HEK293 (cell line): ENCODE measurements at regions not wholly inside any gene's neighbourhood (a gene's known extent, or its start where the extent isn't known, plus 50 kb on each side); places are given as distances from the start of the nearest gene placed in this dataset.

ENCODE experiments used
- CTCF ChIA-PET: fragments of 350-600 bp; formaldehyde crosslinking; extraction: SDS; loops from one replicate; lab custom pipeline; 2021; ENCODE audit warnings: antibody characterized with exemption; lab: Yijun Ruan, JAX
- POLR2A ChIA-PET: fragments of 300-600 bp; formaldehyde crosslinking; extraction: SDS; loops from one replicate; lab custom pipeline; 2020; ENCODE audit warnings: antibody characterized with exemption, inconsistent platforms; lab: Yijun Ruan, JAX
- H3K27ac ChIP-seq: fragments of 200-500 bp; sonication (Bioruptor generic); 2 replicates; pipeline ENCODE4 v1.5.1; 2014; ENCODE audit warnings: low read depth, low read length, control low read depth, inconsistent platforms; ENCODE audit errors: extremely low read depth
- H3K36me3 ChIP-seq, 2 experiments: fragments of 200-500 bp in 1 of 2; sonication (Bioruptor generic) in 1 of 2; 1 replicate in 1 of 2; 2 replicates in 1 of 2; pipeline ENCODE4 v1.5.1; 2014 to 2017; ENCODE audit warnings: inconsistent platforms in 2 of 2, low read length in 2 of 2; ENCODE audit not compliant: control insufficient read depth in 2 of 2, insufficient read depth in 1 of 2
- H3K4me1 ChIP-seq: fragments of 200-500 bp; sonication (Bioruptor generic); 2 replicates; pipeline ENCODE4 v1.5.1; 2014; ENCODE audit warnings: mild to moderate bottlenecking, low read length, inconsistent platforms; ENCODE audit not compliant: control insufficient read depth, insufficient read depth
- H3K4me3 ChIP-seq: 2 replicates; pipeline ENCODE4 v1.5.1; 2011; ENCODE audit warnings: low read depth, mild to moderate bottlenecking, control low read depth, low read length, moderate library complexity
- H3K9me3 ChIP-seq: fragments of 200-500 bp; sonication (Bioruptor generic); 2 replicates; pipeline ENCODE4 v1.5.1; 2014; ENCODE audit warnings: low read depth, low read length, inconsistent platforms; ENCODE audit not compliant: control insufficient read depth, insufficient read depth
- KLF9 ChIP-seq: fragments of 450-650 bp; formaldehyde crosslinking; IDR thresholded peaks from 2 replicates; pipeline ENCODE4 v1.5.1; 2016; ENCODE audit warnings: missing biosample characterization, missing genetic modification characterization, low read depth
- PRDM1 ChIP-seq: fragments of 450-650 bp; formaldehyde crosslinking; IDR thresholded peaks from 2 replicates; pipeline ENCODE4; 2016; ENCODE audit warnings: missing biosample characterization, missing genetic modification characterization
- ZBTB21 ChIP-seq: fragments of 450-650 bp; formaldehyde crosslinking; IDR thresholded peaks from 2 replicates; pipeline ENCODE4 v1.5.1; 2017; ENCODE audit warnings: missing biosample characterization, missing genetic modification characterization
- ZEB2 ChIP-seq: fragments of 450-650 bp; formaldehyde crosslinking; IDR thresholded peaks from 2 replicates; pipeline ENCODE4 v1.5.1; 2016; ENCODE audit warnings: missing biosample characterization, missing genetic modification characterization
- ZFP3 ChIP-seq: fragments of 450-650 bp; formaldehyde crosslinking; IDR thresholded peaks from 2 replicates; pipeline ENCODE4 v1.5.1; 2016; ENCODE audit warnings: low read depth, missing biosample characterization, missing genetic modification characterization
- ZFP41 ChIP-seq: fragments of 450-650 bp; formaldehyde crosslinking; IDR thresholded peaks from 2 replicates; pipeline ENCODE4 v1.5.1; 2016; ENCODE audit warnings: missing biosample characterization, missing genetic modification characterization, borderline replicate concordance
- ZIC2 ChIP-seq: fragments of 450-650 bp; formaldehyde crosslinking; IDR thresholded peaks from 2 replicates; pipeline ENCODE4 v1.5.1; 2016; ENCODE audit warnings: missing biosample characterization, missing genetic modification characterization
- ZNF121 ChIP-seq: fragments of 450-650 bp; formaldehyde crosslinking; IDR thresholded peaks from 2 replicates; pipeline ENCODE4 v1.5.1; 2016; ENCODE audit warnings: missing biosample characterization, missing genetic modification characterization
- ZNF155 ChIP-seq: fragments of 450-650 bp; formaldehyde crosslinking; IDR thresholded peaks from 2 replicates; pipeline ENCODE4 v1.5.1; 2016; ENCODE audit warnings: missing biosample characterization, missing genetic modification characterization
- ZNF23 ChIP-seq: fragments of 450-650 bp; formaldehyde crosslinking; IDR thresholded peaks from 2 replicates; pipeline ENCODE4 v1.5.1; 2016; ENCODE audit warnings: missing biosample characterization, missing genetic modification characterization, borderline replicate concordance
- ZNF302 ChIP-seq: fragments of 450-650 bp; formaldehyde crosslinking; IDR thresholded peaks from 2 replicates; pipeline ENCODE4 v1.5.1; 2016; ENCODE audit warnings: missing biosample characterization, missing genetic modification characterization, low read depth
- ZNF792 ChIP-seq: fragments of 450-650 bp; formaldehyde crosslinking; IDR thresholded peaks from 2 replicates; pipeline ENCODE4 v1.5.1; 2016; ENCODE audit warnings: missing biosample characterization, missing genetic modification characterization
- TF ChIP-seq, protein P1 (sequence below): fragments of 450-650 bp; formaldehyde crosslinking; IDR thresholded peaks from 2 replicates; pipeline ENCODE4 v1.5.1; 2016; ENCODE audit warnings: missing biosample characterization, missing genetic modification characterization
- TF ChIP-seq, protein P2 (sequence below): fragments of 450-650 bp; formaldehyde crosslinking; IDR thresholded peaks from 2 replicates; pipeline ENCODE4 v1.5.1; 2016; ENCODE audit warnings: missing biosample characterization, missing genetic modification characterization
- TF ChIP-seq, protein P3 (sequence below): fragments of 450-650 bp; formaldehyde crosslinking; IDR thresholded peaks from 2 replicates; pipeline ENCODE4 v1.5.1; 2016; ENCODE audit warnings: missing biosample characterization, missing genetic modification characterization
- TF ChIP-seq, protein P4 (sequence below): fragments of 450-650 bp; formaldehyde crosslinking; IDR thresholded peaks from 2 replicates; pipeline ENCODE4 v1.5.1; 2016; ENCODE audit warnings: missing biosample characterization, missing genetic modification characterization
- TF ChIP-seq, protein P5 (sequence below): sonication (generic); formaldehyde crosslinking; IDR thresholded peaks from 2 replicates; pipeline ENCODE4 v1.8.1; 2022; ENCODE audit warnings: mild to moderate bottlenecking, moderate library complexity, missing genetic modification reagents
- TF ChIP-seq, protein P6 (sequence below): fragments of 450-650 bp; formaldehyde crosslinking; IDR thresholded peaks from 2 replicates; pipeline ENCODE4 v1.5.1; 2016; ENCODE audit warnings: missing biosample characterization, missing genetic modification characterization

DNA sequence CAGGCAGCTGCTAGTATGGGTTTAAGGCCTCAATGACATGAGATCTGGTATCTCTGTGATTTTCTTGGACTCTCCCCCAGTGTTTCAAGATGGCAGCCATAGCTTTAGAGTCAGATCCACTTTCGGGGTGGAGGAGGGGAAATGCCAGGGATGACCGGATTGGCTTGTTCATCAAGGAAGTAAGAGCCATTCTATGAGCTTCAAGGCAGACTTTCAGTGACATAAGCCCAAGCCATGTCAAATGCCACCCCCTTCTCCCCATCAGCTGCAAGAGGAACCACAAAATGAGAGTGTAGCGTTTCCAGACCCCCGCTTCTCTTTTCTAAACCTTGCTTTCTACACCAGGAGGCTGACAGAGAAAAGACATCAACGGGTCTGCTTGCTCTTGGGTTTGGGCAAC lies 271.8 kb downstream of the PSAT1 start:
- H3K36me3 ChIP-seq, result no peaks in the 10 kb centered on the region
- POLR2A ChIA-PET, result no interaction called here
- H3K4me3 ChIP-seq, result no peak overlapping the region
- TF ChIP-seq, protein P1, sequence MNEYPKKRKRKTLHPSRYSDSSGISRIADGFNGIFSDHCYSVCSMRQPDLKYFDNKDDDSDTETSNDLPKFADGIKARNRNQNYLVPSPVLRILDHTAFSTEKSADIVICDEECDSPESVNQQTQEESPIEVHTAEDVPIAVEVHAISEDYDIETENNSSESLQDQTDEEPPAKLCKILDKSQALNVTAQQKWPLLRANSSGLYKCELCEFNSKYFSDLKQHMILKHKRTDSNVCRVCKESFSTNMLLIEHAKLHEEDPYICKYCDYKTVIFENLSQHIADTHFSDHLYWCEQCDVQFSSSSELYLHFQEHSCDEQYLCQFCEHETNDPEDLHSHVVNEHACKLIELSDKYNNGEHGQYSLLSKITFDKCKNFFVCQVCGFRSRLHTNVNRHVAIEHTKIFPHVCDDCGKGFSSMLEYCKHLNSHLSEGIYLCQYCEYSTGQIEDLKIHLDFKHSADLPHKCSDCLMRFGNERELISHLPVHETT, result no peak
- TF ChIP-seq ZNF23 (tag by site-specific recombination) (no peak), ZNF121 (tag by site-specific recombination) (no peak), ZNF792 (tag by site-specific recombination) (no peak), PRDM1 (tag by site-specific recombination) (no peak), ZNF302 (tag by site-specific recombination) (no peak), KLF9 (no peak), ZIC2 (tag by site-specific recombination) (no peak), ZBTB21 (tag by site-specific recombination) (no peak), ZFP41 (tag by site-specific recombination) (no peak), ZFP3 (tag by site-specific recombination) (no peak), ZEB2 (tag by site-specific recombination) (no peak), ZNF155 (tag by site-specific recombination) (no peak)
- TF ChIP-seq, protein P2, sequence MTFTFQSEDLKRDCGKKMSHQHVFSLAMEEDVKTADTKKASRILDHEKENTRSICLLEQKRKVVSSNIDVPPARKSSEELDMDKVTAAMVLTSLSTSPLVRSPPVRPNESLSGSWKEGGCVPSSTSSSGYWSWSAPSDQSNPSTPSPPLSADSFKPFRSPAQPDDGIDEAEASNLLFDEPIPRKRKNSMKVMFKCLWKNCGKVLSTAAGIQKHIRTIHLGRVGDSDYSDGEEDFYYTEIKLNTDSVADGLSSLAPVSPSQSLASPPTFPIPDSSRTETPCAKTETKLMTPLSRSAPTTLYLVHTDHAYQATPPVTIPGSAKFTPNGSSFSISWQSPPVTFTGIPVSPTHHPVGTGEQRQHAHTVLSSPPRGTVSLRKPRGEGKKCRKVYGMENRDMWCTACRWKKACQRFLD (tag by site-specific recombination), result no peak
- TF ChIP-seq, protein P3, sequence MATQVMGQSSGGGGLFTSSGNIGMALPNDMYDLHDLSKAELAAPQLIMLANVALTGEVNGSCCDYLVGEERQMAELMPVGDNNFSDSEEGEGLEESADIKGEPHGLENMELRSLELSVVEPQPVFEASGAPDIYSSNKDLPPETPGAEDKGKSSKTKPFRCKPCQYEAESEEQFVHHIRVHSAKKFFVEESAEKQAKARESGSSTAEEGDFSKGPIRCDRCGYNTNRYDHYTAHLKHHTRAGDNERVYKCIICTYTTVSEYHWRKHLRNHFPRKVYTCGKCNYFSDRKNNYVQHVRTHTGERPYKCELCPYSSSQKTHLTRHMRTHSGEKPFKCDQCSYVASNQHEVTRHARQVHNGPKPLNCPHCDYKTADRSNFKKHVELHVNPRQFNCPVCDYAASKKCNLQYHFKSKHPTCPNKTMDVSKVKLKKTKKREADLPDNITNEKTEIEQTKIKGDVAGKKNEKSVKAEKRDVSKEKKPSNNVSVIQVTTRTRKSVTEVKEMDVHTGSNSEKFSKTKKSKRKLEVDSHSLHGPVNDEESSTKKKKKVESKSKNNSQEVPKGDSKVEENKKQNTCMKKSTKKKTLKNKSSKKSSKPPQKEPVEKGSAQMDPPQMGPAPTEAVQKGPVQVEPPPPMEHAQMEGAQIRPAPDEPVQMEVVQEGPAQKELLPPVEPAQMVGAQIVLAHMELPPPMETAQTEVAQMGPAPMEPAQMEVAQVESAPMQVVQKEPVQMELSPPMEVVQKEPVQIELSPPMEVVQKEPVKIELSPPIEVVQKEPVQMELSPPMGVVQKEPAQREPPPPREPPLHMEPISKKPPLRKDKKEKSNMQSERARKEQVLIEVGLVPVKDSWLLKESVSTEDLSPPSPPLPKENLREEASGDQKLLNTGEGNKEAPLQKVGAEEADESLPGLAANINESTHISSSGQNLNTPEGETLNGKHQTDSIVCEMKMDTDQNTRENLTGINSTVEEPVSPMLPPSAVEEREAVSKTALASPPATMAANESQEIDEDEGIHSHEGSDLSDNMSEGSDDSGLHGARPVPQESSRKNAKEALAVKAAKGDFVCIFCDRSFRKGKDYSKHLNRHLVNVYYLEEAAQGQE, result no peak
- TF ChIP-seq, protein P4, sequence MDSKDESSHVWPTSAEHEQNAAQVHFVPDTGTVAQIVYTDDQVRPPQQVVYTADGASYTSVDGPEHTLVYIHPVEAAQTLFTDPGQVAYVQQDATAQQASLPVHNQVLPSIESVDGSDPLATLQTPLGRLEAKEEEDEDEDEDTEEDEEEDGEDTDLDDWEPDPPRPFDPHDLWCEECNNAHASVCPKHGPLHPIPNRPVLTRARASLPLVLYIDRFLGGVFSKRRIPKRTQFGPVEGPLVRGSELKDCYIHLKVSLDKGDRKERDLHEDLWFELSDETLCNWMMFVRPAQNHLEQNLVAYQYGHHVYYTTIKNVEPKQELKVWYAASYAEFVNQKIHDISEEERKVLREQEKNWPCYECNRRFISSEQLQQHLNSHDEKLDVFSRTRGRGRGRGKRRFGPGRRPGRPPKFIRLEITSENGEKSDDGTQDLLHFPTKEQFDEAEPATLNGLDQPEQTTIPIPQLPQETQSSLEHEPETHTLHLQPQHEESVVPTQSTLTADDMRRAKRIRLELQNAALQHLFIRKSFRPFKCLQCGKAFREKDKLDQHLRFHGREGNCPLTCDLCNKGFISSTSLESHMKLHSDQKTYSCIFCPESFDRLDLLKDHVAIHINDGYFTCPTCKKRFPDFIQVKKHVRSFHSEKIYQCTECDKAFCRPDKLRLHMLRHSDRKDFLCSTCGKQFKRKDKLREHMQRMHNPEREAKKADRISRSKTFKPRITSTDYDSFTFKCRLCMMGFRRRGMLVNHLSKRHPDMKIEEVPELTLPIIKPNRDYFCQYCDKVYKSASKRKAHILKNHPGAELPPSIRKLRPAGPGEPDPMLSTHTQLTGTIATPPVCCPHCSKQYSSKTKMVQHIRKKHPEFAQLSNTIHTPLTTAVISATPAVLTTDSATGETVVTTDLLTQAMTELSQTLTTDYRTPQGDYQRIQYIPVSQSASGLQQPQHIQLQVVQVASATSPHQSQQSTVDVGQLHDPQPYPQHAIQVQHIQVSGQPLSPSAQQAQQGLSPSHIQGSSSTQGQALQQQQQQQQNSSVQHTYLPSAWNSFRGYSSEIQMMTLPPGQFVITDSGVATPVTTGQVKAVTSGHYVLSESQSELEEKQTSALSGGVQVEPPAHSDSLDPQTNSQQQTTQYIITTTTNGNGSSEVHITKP (tag by site-specific recombination), result no peak
- TF ChIP-seq, protein P5, sequence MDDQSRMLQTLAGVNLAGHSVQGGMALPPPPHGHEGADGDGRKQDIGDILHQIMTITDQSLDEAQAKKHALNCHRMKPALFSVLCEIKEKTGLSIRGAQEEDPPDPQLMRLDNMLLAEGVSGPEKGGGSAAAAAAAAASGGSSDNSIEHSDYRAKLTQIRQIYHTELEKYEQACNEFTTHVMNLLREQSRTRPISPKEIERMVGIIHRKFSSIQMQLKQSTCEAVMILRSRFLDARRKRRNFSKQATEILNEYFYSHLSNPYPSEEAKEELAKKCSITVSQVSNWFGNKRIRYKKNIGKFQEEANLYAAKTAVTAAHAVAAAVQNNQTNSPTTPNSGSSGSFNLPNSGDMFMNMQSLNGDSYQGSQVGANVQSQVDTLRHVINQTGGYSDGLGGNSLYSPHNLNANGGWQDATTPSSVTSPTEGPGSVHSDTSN (CRISPR knock-in tag), result no peak
- TF ChIP-seq, protein P6, sequence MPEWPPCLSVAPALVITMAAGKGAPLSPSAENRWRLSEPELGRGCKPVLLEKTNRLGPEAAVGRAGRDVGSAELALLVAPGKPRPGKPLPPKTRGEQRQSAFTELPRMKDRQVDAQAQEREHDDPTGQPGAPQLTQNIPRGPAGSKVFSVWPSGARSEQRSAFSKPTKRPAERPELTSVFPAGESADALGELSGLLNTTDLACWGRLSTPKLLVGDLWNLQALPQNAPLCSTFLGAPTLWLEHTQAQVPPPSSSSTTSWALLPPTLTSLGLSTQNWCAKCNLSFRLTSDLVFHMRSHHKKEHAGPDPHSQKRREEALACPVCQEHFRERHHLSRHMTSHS (tag by site-specific recombination), result no peak
- no peaks in the 10 kb centered on the region for H3K4me1 ChIP-seq
- no peak overlapping the region for H3K27ac ChIP-seq
- CTCF ChIA-PET, result interaction anchor here (0.7 kb wide), 1 partner anchor 139 kb away, joined by 4 read pairs; no protein-coding TSS in a partner anchor
- no peaks in the 10 kb centered on the region for H3K9me3 ChIP-seq
